GM12878 (cell line): ENCODE measurements at regions not wholly inside any gene's neighbourhood (a gene's known extent, or its start where the extent isn't known, plus 50 kb on each side); places are given as distances from the start of the nearest gene placed in this dataset.

ENCODE experiments used
- ATAC-seq: fragments of 200-7000 bp; cut with Tn5 transposase; 3 replicates; pipeline ENCODE4 v1.9.1; 2020; ENCODE audit warnings: mild to moderate bottlenecking, moderate library complexity
- BruUV-seq: library from RNA; stranded (reverse); fragments of 400-500 nt; replicated peaks from 2 replicates; lab custom pipeline; 2021; lab: Mats Ljungman, UMichigan
- CTCF ChIA-PET: fragments of 300-600 bp; sonication (Branson Sonifier 250); formaldehyde crosslinking; extraction: SDS; loops from one replicate; lab custom pipeline; 2021; ENCODE audit warnings: inconsistent platforms; lab: Yijun Ruan, JAX
- POLR2A ChIA-PET: fragments of 350-600 bp; formaldehyde crosslinking; extraction: SDS; loops from one replicate; lab custom pipeline; 2021; ENCODE audit warnings: inconsistent platforms; lab: Charles Lee
- RAD21 ChIA-PET: fragments of 300-600 bp; sonication (Branson Sonifier 250); formaldehyde crosslinking; loops from one replicate; lab custom pipeline; 2023; ENCODE audit warnings: antibody characterized with exemption; ENCODE audit not compliant: unreplicated experiment; lab: Charles Lee
- SMC1A ChIA-PET: fragments of 300-600 bp; sonication (Branson Sonifier 250); formaldehyde crosslinking; loops from one replicate; lab custom pipeline; 2023; ENCODE audit not compliant: unreplicated experiment, uncharacterized antibody; lab: Charles Lee
- DNase-seq: peaks from one replicate; pipeline ENCODE4 v3.0.0-alpha.2; 2011; ENCODE audit warnings: low read depth, low spot score
- FAIRE-seq: peaks from 3 replicates; lab custom pipeline; 2011; peaks lifted over from hg19 to GRCh38; lab: Jason Lieb, UNC
- H2AFZ ChIP-seq: 2 replicates; pipeline ENCODE4 v1.6.0; 2011; ENCODE audit warnings: low read depth, low read length, control low read depth; ENCODE audit not compliant: control insufficient read depth
- H3K27ac ChIP-seq: 2 replicates; pipeline ENCODE4 v1.5.1; 2011; ENCODE audit warnings: control low read depth; ENCODE audit not compliant: control insufficient read depth, insufficient read depth
- H3K27me3 ChIP-seq, 2 experiments: replicated peaks in 1 of 2; 2 replicates each; pipeline versions ENCODE4 v1.6.0 to v1.6.1; 2011; ENCODE audit warnings: low read length in 1 of 2; ENCODE audit not compliant: control insufficient read depth in 2 of 2, insufficient read depth in 2 of 2
- H3K36me3 ChIP-seq, 2 experiments: 2 replicates each; pipeline ENCODE4 v1.5.1; 2011; ENCODE audit warnings: low read length in 1 of 2; ENCODE audit not compliant: control insufficient read depth in 2 of 2, insufficient read depth in 2 of 2
- H3K4me1 ChIP-seq: 2 replicates; pipeline ENCODE4 v1.6.1; 2011; ENCODE audit warnings: mild to moderate bottlenecking, low read length, moderate library complexity, mixed read lengths; ENCODE audit not compliant: control insufficient read depth, insufficient read depth
- H3K4me2 ChIP-seq: 2 replicates; pipeline ENCODE4 v1.6.0; 2011; ENCODE audit warnings: control low read depth; ENCODE audit not compliant: control insufficient read depth, insufficient read depth
- H3K4me3 ChIP-seq: fragments of 200-600 bp; sonication (generic); 2 replicates; pipeline ENCODE4 v1.5.1; 2016
- H3K79me2 ChIP-seq: 2 replicates; pipeline ENCODE4 v1.6.0; 2011; ENCODE audit warnings: low read length; ENCODE audit not compliant: control insufficient read depth, insufficient read depth
- H3K9ac ChIP-seq: 2 replicates; pipeline ENCODE4 v1.8.0; 2011; ENCODE audit warnings: low read length, control low read depth, mixed read lengths; ENCODE audit not compliant: control insufficient read depth, insufficient read depth
- H3K9me3 ChIP-seq: replicated peaks from 3 replicates; pipeline ENCODE4 v1.5.1; 2011; ENCODE audit warnings: mild to moderate bottlenecking, low read length; ENCODE audit not compliant: control insufficient read depth, insufficient read depth
- H4K20me1 ChIP-seq: 2 replicates; pipeline ENCODE4 v1.6.0; 2011; ENCODE audit not compliant: control insufficient read depth, insufficient read depth
- ATF2 ChIP-seq: IDR thresholded peaks from 2 replicates; pipeline ENCODE4 v1.6.1; 2012; ENCODE audit warnings: low read length, inconsistent platforms
- CBX5 ChIP-seq: sonication (generic); IDR thresholded peaks from 2 replicates; pipeline ENCODE4 v1.6.1; 2016; ENCODE audit warnings: low read depth, moderate library complexity, mild to moderate bottlenecking, inconsistent platforms
- CTCF ChIP-seq, 3 experiments: IDR thresholded peaks in 2 of 3; conservative IDR thresholded peaks in 1 of 3; 2 replicates each; pipeline ENCODE4 v1.5.1; 2011; ENCODE audit warnings: low read depth in 3 of 3, low read length in 3 of 3, mild to moderate bottlenecking in 3 of 3, control low read depth in 2 of 3, moderate library complexity in 2 of 3, inconsistent platforms in 1 of 3, mixed read lengths in 1 of 3; ENCODE audit not compliant: control insufficient read depth in 2 of 3, insufficient read depth in 1 of 3; ENCODE audit errors: extremely low read depth in 1 of 3
- HCFC1 ChIP-seq: fragments of 150-350 bp; IDR thresholded peaks from 2 replicates; pipeline ENCODE4 v1.6.1; 2014; ENCODE audit warnings: low read length
- MTA3 ChIP-seq: IDR thresholded peaks from 2 replicates; pipeline ENCODE4 v1.6.1; 2012; ENCODE audit warnings: low read length, inconsistent platforms, borderline replicate concordance
- MYC ChIP-seq: IDR thresholded peaks from 2 replicates; pipeline ENCODE4 v1.6.1; 2011; ENCODE audit warnings: mild to moderate bottlenecking, low read length, moderate library complexity, inconsistent platforms; ENCODE audit not compliant: insufficient read depth, insufficient replicate concordance, insufficient read length, severe bottlenecking
- RFX5 ChIP-seq: IDR thresholded peaks from 2 replicates; pipeline ENCODE4 v1.6.1; 2011; ENCODE audit warnings: low read depth, low read length, improper control_type of control experiment
- SPI1 ChIP-seq: IDR thresholded peaks from 2 replicates; pipeline ENCODE4 v1.6.1; 2011; ENCODE audit warnings: low read depth, mild to moderate bottlenecking, low read length, moderate library complexity, borderline replicate concordance; ENCODE audit not compliant: insufficient read depth
- USF2 ChIP-seq: IDR thresholded peaks from 2 replicates; pipeline ENCODE4 v1.6.1; 2011; ENCODE audit warnings: low read depth, low read length, improper control_type of control experiment, borderline replicate concordance
- WGBS: methylation state at CpG from one replicate; pipeline ENCODE4 v1.1.6; 2016; ENCODE audit warnings: low lambda C conversion rate; ENCODE audit not compliant: insufficient replicate concordance, insufficient coverage; ENCODE audit errors: missing lambda C conversion rate; 5-methylcytosine and 5-hydroxymethylcytosine counted together
- in situ Hi-C: fragments of 300-500 bp; cut with MboI; formaldehyde crosslinking; loops from 9 replicates; pipeline ENCODE4 v1.14.3; 2018; ENCODE audit warnings: mixed read lengths
- intact Hi-C: fragments of 100-400 bp; cut with micrococcal nuclease; formaldehyde crosslinking; loops from one replicate; pipeline ENCODE4 v1.14.2; 2022; ENCODE audit not compliant: unreplicated experiment

- POLR2A ChIA-PET = no interaction called here
- Histone ChIP-seq H3K36me3 (no peaks in the 10 kb centered on the region), H2AFZ (no peak overlapping the region), H3K79me2 (no peaks in the 10 kb centered on the region), H3K4me1 (no peaks in the 10 kb centered on the region), H3K4me3 (no peak overlapping the region), H4K20me1 (no peaks in the 10 kb centered on the region), H3K4me2 (no peak overlapping the region), H3K27me3 (peaks cover 0 to 8% of the 10 kb centered on the region in 2 experiments; a peak in 3 of 4 replicates), H3K9me3 (no peaks in the 10 kb centered on the region), H3K9ac (no peak overlapping the region), H3K27ac (no peak overlapping the region)
- no TSS peak for BruUV-seq
- in situ Hi-C loops (no loop called here), intact Hi-C loops (no loop called here)
- DNase-seq (no peak), ATAC-seq (no peak), FAIRE-seq (no peak)
- SMC1A ChIA-PET = no interaction called here
- 10% methylated on average over 3 of the region's 3 CpGs for WGBS
- CTCF ChIA-PET = interaction anchor here (1.8 to 2.9 kb wide), 3 partner anchors 9 to 166 kb away, joined by 8 to 14 read pairs (median 10); no protein-coding TSS in a partner anchor
- TF ChIP-seq MTA3 = no peak
- TF ChIP-seq HCFC1 = no peak
- no peak for TF ChIP-seq SPI1
- TF ChIP-seq CTCF (IDR thresholded peaks at IDR 0.05 in 2 of 3, conservative IDR thresholded peaks at IDR 0.05 in 1 of 3; ENCODE audit: control insufficient read depth in 2 of 3, extremely low read depth in 1 of 3, insufficient read depth in 1 of 3, low read depth in 3 of 3, low read length in 3 of 3) = no peak
- TF ChIP-seq MYC = no peak
- no peak for TF ChIP-seq USF2
- no peak for TF ChIP-seq ATF2
- no peak for TF ChIP-seq CBX5
- no peak for TF ChIP-seq RFX5
- RAD21 ChIA-PET = no interaction called here
Observed at GRCh38 chr15:79194386-79194785, 88.1 kb upstream of the ANKRD34C start.
